CD14-positive monocyte (primary cell): ENCODE measurements at regions not wholly inside any gene's neighbourhood (a gene's known extent, or its start where the extent isn't known, plus 50 kb on each side); places are given as distances from the start of the nearest gene placed in this dataset.

ENCODE experiments used
- DNase-seq, 3 donors: peaks; one replicate each; pipeline ENCODE4 v3.0.0-alpha.2; 2011 to 2022
- H2AFZ ChIP-seq: 2 replicates; pipeline ENCODE4 v1.6.0; 2012; ENCODE audit warnings: mild to moderate bottlenecking, low read depth, low read length, inconsistent platforms; ENCODE audit not compliant: insufficient read depth, poor library complexity, severe bottlenecking
- H3K27ac ChIP-seq, 2 donors: 1 replicate in 1 of 2; 2 replicates in 1 of 2; pipeline ENCODE4 v1.5.1; 2012 to 2013; ENCODE audit warnings: low read length in 2 of 2, control low read depth in 1 of 2, inconsistent platforms in 1 of 2, low read depth in 1 of 2, mild to moderate bottlenecking in 1 of 2
- H3K27me3 ChIP-seq, 2 donors: one replicate each; pipeline versions ENCODE4 v1.6.0 to v1.6.1; 2011 to 2013; ENCODE audit warnings: low read length in 2 of 2; ENCODE audit not compliant: control insufficient read depth in 2 of 2, insufficient read depth in 2 of 2
- H3K36me3 ChIP-seq, 2 donors: replicated peaks in 1 of 2; 1 replicate in 1 of 2; 2 replicates in 1 of 2; pipeline versions ENCODE4 v1.5.1 to v1.6.1; 2012 to 2013; ENCODE audit warnings: low read length in 2 of 2, control low read depth in 1 of 2, inconsistent platforms in 1 of 2, mild to moderate bottlenecking in 1 of 2; ENCODE audit not compliant: insufficient read depth in 2 of 2, control insufficient read depth in 1 of 2
- H3K4me1 ChIP-seq, 2 donors: 1 replicate in 1 of 2; 2 replicates in 1 of 2; pipeline versions ENCODE4 v1.5.1 to v1.6.1; 2012 to 2013; ENCODE audit warnings: low read length in 2 of 2, control low read depth in 1 of 2, inconsistent platforms in 1 of 2, mild to moderate bottlenecking in 1 of 2, moderate library complexity in 1 of 2; ENCODE audit not compliant: insufficient read depth in 2 of 2, control insufficient read depth in 1 of 2
- H3K4me2 ChIP-seq: replicated peaks from 2 replicates; pipeline ENCODE3; 2012; ENCODE audit warnings: low read length, moderate library complexity, mild to moderate bottlenecking; ENCODE audit not compliant: poor library complexity, severe bottlenecking; ENCODE audit errors: extremely low read depth
- H3K4me3 ChIP-seq, 3 experiments: fragments of 200-600 bp in 1 of 3; sonication (generic) in 1 of 3; replicated peaks in 1 of 3; 1 replicate in 2 of 3; 2 replicates in 1 of 3; pipeline ENCODE4 v1.5.1; 2011 to 2013; ENCODE audit warnings: low read length in 3 of 3, mild to moderate bottlenecking in 3 of 3, control low read depth in 2 of 3, low read depth in 2 of 3, inconsistent platforms in 1 of 3, moderate library complexity in 1 of 3
- H3K79me2 ChIP-seq: 2 replicates; pipeline ENCODE4 v1.6.0; 2012; ENCODE audit warnings: mild to moderate bottlenecking, control low read depth, inconsistent platforms, low read length, moderate library complexity; ENCODE audit not compliant: insufficient read depth
- H3K9ac ChIP-seq: 2 replicates; pipeline ENCODE4 v1.6.0; 2017; ENCODE audit warnings: low read length, mild to moderate bottlenecking; ENCODE audit not compliant: insufficient read depth, poor library complexity, severe bottlenecking
- H3K9me3 ChIP-seq, 2 donors: replicated peaks in 1 of 2; 1 replicate in 1 of 2; 2 replicates in 1 of 2; pipeline versions ENCODE4 v1.5.1 to v1.6.1; 2012 to 2013; ENCODE audit warnings: low read length in 2 of 2, control low read depth in 1 of 2; ENCODE audit not compliant: control insufficient read depth in 1 of 2, insufficient read depth in 1 of 2
- H4K20me1 ChIP-seq: 2 replicates; pipeline ENCODE4 v1.6.0; 2012; ENCODE audit warnings: mild to moderate bottlenecking, low read length, control low read depth, moderate library complexity; ENCODE audit not compliant: insufficient read depth
- H3K27ac Mint-ChIP-seq, 7 donors: one replicate each; pipeline ENCODE4 v1.8.0; 2020; ENCODE audit warnings: mild to moderate bottlenecking in 7 of 7, mixed read lengths in 7 of 7, moderate library complexity in 6 of 7, inconsistent platforms in 2 of 7
- H3K27me3 Mint-ChIP-seq, 3 donors: one replicate each; pipeline ENCODE4 v1.8.0; 2021 to 2022; ENCODE audit warnings: low read depth in 3 of 3, mild to moderate bottlenecking in 3 of 3, mixed read lengths in 3 of 3, moderate library complexity in 3 of 3, inconsistent platforms in 1 of 3
- H3K36me3 Mint-ChIP-seq, 2 donors: one replicate each; pipeline ENCODE4 v1.8.0; 2020; ENCODE audit warnings: mixed read lengths in 2 of 2, inconsistent platforms in 1 of 2, mild to moderate bottlenecking in 1 of 2
- H3K4me1 Mint-ChIP-seq: one replicate; pipeline ENCODE4 v1.8.0; 2020; ENCODE audit warnings: mild to moderate bottlenecking, mixed read lengths
- H3K4me3 Mint-ChIP-seq, 2 donors: one replicate each; pipeline ENCODE4 v1.8.0; 2020; ENCODE audit warnings: mild to moderate bottlenecking in 2 of 2, mixed read lengths in 2 of 2, moderate library complexity in 1 of 2
- H3K9me3 Mint-ChIP-seq, 7 donors: one replicate each; pipeline ENCODE4 v1.8.0; 2020 to 2022; ENCODE audit warnings: mixed read lengths in 7 of 7, mild to moderate bottlenecking in 6 of 7, moderate library complexity in 6 of 7, inconsistent platforms in 2 of 7
- WGBS: methylation state at CpG from one replicate; pipeline ENCODE4 v1.1.5; 2013; ENCODE audit warnings: missing lambda C conversion rate; ENCODE audit not compliant: insufficient coverage; 5-methylcytosine and 5-hydroxymethylcytosine counted together
- intact Hi-C, 2 donors: fragments of 100-400 bp; cut with micrococcal nuclease; formaldehyde crosslinking; loops; one replicate each; pipeline versions ENCODE4 v1.15.0 to v1.15.1; 2023
- TF ChIP-seq, protein P1 (sequence below): fragments of 200-600 bp; IDR thresholded peaks from one replicate; pipeline ENCODE4 v1.8.0; 2022; ENCODE audit warnings: antibody characterized with exemption, mild to moderate bottlenecking

DNA sequence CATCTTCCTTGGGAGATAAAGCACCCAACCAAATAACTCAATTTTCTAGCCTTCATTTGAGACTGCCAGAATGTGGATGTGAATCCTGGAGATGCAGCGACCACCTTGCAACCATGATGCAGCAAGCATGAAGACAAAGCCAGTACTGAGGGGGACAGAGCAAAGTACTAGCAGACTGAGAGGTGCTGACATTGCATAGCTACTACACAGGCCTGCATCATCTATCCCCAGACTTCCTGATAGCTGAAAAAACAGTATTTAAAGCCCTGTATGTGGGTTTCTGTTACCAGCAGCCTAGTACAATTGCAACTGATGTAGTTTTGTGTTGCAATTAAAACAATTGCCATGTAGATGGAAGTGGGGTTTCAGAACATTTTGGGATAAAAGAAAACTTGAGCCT, 146.3 kb upstream of the VEPH1 start:
- no peak overlapping the region for H2AFZ ChIP-seq
- no peaks in the 10 kb centered on the region for H3K9me3 ChIP-seq
- H3K27me3 Mint-ChIP-seq = peaks cover 0 to 2% (median 1%) of the 10 kb centered on the region in 3 donors
- TF ChIP-seq, protein P1, sequence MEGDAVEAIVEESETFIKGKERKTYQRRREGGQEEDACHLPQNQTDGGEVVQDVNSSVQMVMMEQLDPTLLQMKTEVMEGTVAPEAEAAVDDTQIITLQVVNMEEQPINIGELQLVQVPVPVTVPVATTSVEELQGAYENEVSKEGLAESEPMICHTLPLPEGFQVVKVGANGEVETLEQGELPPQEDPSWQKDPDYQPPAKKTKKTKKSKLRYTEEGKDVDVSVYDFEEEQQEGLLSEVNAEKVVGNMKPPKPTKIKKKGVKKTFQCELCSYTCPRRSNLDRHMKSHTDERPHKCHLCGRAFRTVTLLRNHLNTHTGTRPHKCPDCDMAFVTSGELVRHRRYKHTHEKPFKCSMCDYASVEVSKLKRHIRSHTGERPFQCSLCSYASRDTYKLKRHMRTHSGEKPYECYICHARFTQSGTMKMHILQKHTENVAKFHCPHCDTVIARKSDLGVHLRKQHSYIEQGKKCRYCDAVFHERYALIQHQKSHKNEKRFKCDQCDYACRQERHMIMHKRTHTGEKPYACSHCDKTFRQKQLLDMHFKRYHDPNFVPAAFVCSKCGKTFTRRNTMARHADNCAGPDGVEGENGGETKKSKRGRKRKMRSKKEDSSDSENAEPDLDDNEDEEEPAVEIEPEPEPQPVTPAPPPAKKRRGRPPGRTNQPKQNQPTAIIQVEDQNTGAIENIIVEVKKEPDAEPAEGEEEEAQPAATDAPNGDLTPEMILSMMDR = no peak
- no peak overlapping the region for H3K9ac ChIP-seq
- no peak overlapping the region for H3K4me3 Mint-ChIP-seq
- intact Hi-C loops = no loop called here
- H3K27ac ChIP-seq = no peak overlapping the region
- H3K4me1 Mint-ChIP-seq = no peaks in the 10 kb centered on the region
- no peaks in the 10 kb centered on the region for H3K4me1 ChIP-seq
- no peak overlapping the region for H3K4me2 ChIP-seq
- peaks cover 0 to 7% (median 1%) of the 10 kb centered on the region in 7 donors for H3K9me3 Mint-ChIP-seq
- no peak for DNase-seq
- H3K79me2 ChIP-seq = no peaks in the 10 kb centered on the region
- WGBS = no CpG with 5 or more reads among the region's 1 CpG
- no peaks in the 10 kb centered on the region for H4K20me1 ChIP-seq
- no peak overlapping the region for H3K27ac Mint-ChIP-seq
- no peaks in the 10 kb centered on the region for H3K36me3 ChIP-seq
- no peak overlapping the region for H3K4me3 ChIP-seq
- H3K27me3 ChIP-seq = no peaks in the 10 kb centered on the region
- H3K36me3 Mint-ChIP-seq = no peaks in the 10 kb centered on the region

DNA sequence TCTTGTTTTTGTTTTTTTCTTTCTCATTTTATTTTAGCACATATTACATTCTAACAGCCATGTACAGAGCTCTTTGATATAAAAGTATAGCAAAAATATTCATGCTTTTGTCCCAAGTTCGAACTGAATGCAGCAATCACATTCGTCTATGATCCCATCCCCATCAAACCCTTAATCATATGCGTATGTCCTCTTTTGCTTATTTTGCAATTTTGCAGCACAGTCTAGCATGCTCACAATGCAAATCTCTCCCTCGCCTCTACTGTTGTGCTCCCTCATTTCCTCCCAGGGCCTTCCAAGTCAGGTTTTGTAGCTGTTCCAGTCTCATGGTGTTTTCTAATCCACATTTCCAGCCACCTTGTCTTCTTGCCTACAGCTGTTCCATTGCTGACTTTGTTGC, 144.6 kb upstream of the VEPH1 start:
- intact Hi-C loops = no loop called here
- Mint-ChIP-seq H3K27me3 (peaks cover 0 to 4% (median 1%) of the 10 kb centered on the region in 3 donors), H3K4me1 (no peaks in the 10 kb centered on the region), H3K9me3 (peaks cover 0 to 7% (median 2%) of the 10 kb centered on the region in 7 donors), H3K4me3 (no peak overlapping the region), H3K36me3 (no peaks in the 10 kb centered on the region), H3K27ac (no peak overlapping the region)
- H3K4me1 ChIP-seq = no peaks in the 10 kb centered on the region
- no peaks in the 10 kb centered on the region for H3K27me3 ChIP-seq
- H3K9me3 ChIP-seq = no peaks in the 10 kb centered on the region
- no peak overlapping the region for H2AFZ ChIP-seq
- no peaks in the 10 kb centered on the region for H3K36me3 ChIP-seq
- H3K9ac ChIP-seq = no peak overlapping the region
- no peak overlapping the region for H3K27ac ChIP-seq
- H3K79me2 ChIP-seq = no peaks in the 10 kb centered on the region
- H4K20me1 ChIP-seq = no peaks in the 10 kb centered on the region
- no peak overlapping the region for H3K4me3 ChIP-seq
- H3K4me2 ChIP-seq = no peak overlapping the region
- DNase-seq = no peak
- TF ChIP-seq, protein P1 = no peak
- 83% methylated on average over 4 of the region's 4 CpGs for WGBS
